ENCODE measurements at regions not wholly inside any gene's neighbourhood (a gene's known extent, or its start where the extent isn't known, plus 50 kb on each side); places are given as distances from the start of the nearest gene placed in this dataset.

- DNase-seq = no peak
Observed at GRCh38 chr6:40788661-40789655, 201.8 kb upstream of the LRFN2 start.

- DNase-seq = no peak
Observed at GRCh38 chr6:40782355-40782754, 195.2 kb upstream of the LRFN2 start.

GRCh38 chr6:40780637-40781036 lies 193.5 kb upstream of the LRFN2 start:
- DNase-seq = no peak

GRCh38 chr6:40779409-40779808 lies 192.2 kb upstream of the LRFN2 start:
- DNase-seq = no peak

- DNase-seq = no peak
Observed at GRCh38 chr6:40778918-40779317, 191.8 kb upstream of the LRFN2 start.

GRCh38 chr6:40778196-40778595 lies 191.0 kb upstream of the LRFN2 start:
- no peak for DNase-seq

- DNase-seq = no peak
Observed at GRCh38 chr6:40774932-40775331, 187.8 kb upstream of the LRFN2 start.

GRCh38 chr6:40770794-40771193 lies 183.6 kb upstream of the LRFN2 start:
- DNase-seq = no peak

- DNase-seq = no peak
Observed at GRCh38 chr6:40764726-40765125, 177.6 kb upstream of the LRFN2 start.

- DNase-seq = no peak
Observed at GRCh38 chr6:40762981-40763380, 175.8 kb upstream of the LRFN2 start.

GRCh38 chr6:40760887-40761286 lies 173.7 kb upstream of the LRFN2 start:
- no peak for DNase-seq

GRCh38 chr6:40759838-40760237 lies 172.7 kb upstream of the LRFN2 start:
- DNase-seq = no peak

GRCh38 chr6:40759264-40759663 lies 172.1 kb upstream of the LRFN2 start:
- DNase-seq = no peak

- no peak for DNase-seq
Observed at GRCh38 chr6:40755749-40756452, 168.7 kb upstream of the LRFN2 start.

- no peak for DNase-seq
Observed at GRCh38 chr6:40755046-40755681, 168.0 kb upstream of the LRFN2 start.

- no peak for DNase-seq
Observed at GRCh38 chr6:40754461-40755045, 167.4 kb upstream of the LRFN2 start.

- no peak for DNase-seq
Observed at GRCh38 chr6:40753675-40754448, 166.7 kb upstream of the LRFN2 start.

GRCh38 chr6:40753048-40753447 lies 165.9 kb upstream of the LRFN2 start:
- no peak for DNase-seq

- no peak for DNase-seq
Observed at GRCh38 chr6:40744835-40745234, 157.7 kb upstream of the LRFN2 start.

- no peak for DNase-seq
Observed at GRCh38 chr6:40743690-40744446, 156.7 kb upstream of the LRFN2 start.

- no peak for DNase-seq
Observed at GRCh38 chr6:40743226-40743625, 156.1 kb upstream of the LRFN2 start.

GRCh38 chr6:40740518-40740917 lies 153.4 kb upstream of the LRFN2 start:
- DNase-seq = no peak
